HCT116 (cell line): ENCODE measurements at regions not wholly inside any gene's neighbourhood (a gene's known extent, or its start where the extent isn't known, plus 50 kb on each side); places are given as distances from the start of the nearest gene placed in this dataset.

Source experiments
- ATAC-seq: fragments of 200-7000 bp; cut with Tn5 transposase; 2 replicates; pipeline ENCODE4 v1.9.1; 2020; ENCODE audit warnings: mild to moderate bottlenecking, moderate library complexity
- BruUV-seq: library from RNA; stranded (reverse); fragments of 400-500 nt; replicated peaks from 2 replicates; lab custom pipeline; 2021; lab: Mats Ljungman, UMichigan
- CTCF ChIA-PET: fragments of 300-600 bp; sonication (Branson Sonifier 250); formaldehyde crosslinking; loops from one replicate; lab custom pipeline; 2021; ENCODE audit warnings: antibody characterized with exemption; lab: Charles Lee
- POLR2A ChIA-PET: fragments of 300-600, 350-600 bp; sonication (Branson Sonifier 250); formaldehyde crosslinking; loops from one replicate; lab custom pipeline; 2021; ENCODE audit warnings: antibody characterized with exemption; lab: Charles Lee
- RAD21 ChIA-PET, 2 experiments: fragments of 300-600 bp; sonication (Branson Sonifier 250); formaldehyde crosslinking; loops; one replicate each; lab custom pipeline; 2023; ENCODE audit warnings: low total read pairs in 2 of 2; ENCODE audit not compliant: uncharacterized antibody in 2 of 2, unreplicated experiment in 2 of 2, low non-redundant PET in 1 of 2; lab: Charles Lee
- DNase-seq: peaks from one replicate; pipeline ENCODE4 v3.0.0-alpha.2; 2010; ENCODE audit warnings: low read depth, low spot score
- H2AFZ ChIP-seq: fragments of 200-600 bp; shearing (Covaris generic), sonication (generic); 2 replicates; pipeline ENCODE4 v1.6.1; 2017; ENCODE audit warnings: low read depth, mixed run types, mixed read lengths, antibody characterized with exemption, low read length; ENCODE audit not compliant: poor library complexity, severe bottlenecking
- H3K27ac ChIP-seq: 2 replicates; pipeline ENCODE4 v1.5.1; 2012; ENCODE audit warnings: low read depth, low read length
- H3K27me3 ChIP-seq: fragments of 200-600 bp; sonication (generic); 2 replicates; pipeline ENCODE4 v1.6.1; 2016; ENCODE audit warnings: mixed run types, low read length, mixed read lengths; ENCODE audit not compliant: insufficient read depth
- H3K36me3 ChIP-seq, 2 experiments: fragments of 200-500 bp in 1 of 2; fragments of 200-600 bp in 1 of 2; sonication (Bioruptor generic) in 1 of 2; sonication (generic) in 1 of 2; 2 replicates each; pipeline versions ENCODE4 v1.5.1 to v1.6.1; 2014 to 2016; ENCODE audit warnings: low read length in 2 of 2, inconsistent platforms in 1 of 2, mixed read lengths in 1 of 2, mixed run types in 1 of 2; ENCODE audit not compliant: insufficient read depth in 2 of 2, control insufficient read depth in 1 of 2
- H3K4me1 ChIP-seq, 2 experiments: fragments of 200-600 bp in 1 of 2; sonication (generic) in 1 of 2; 2 replicates each; pipeline versions ENCODE4 v1.5.1 to v1.6.1; 2012 to 2017; ENCODE audit warnings: low read length in 2 of 2, inconsistent platforms in 1 of 2, mild to moderate bottlenecking in 1 of 2, mixed read lengths in 1 of 2, mixed run types in 1 of 2, moderate library complexity in 1 of 2; ENCODE audit not compliant: insufficient read depth in 2 of 2, control insufficient read depth in 1 of 2
- H3K4me2 ChIP-seq: fragments of 200-600 bp; sonication (generic); 2 replicates; pipeline ENCODE4 v1.6.1; 2017; ENCODE audit warnings: mixed run types, low read length, mixed read lengths
- H3K4me3 ChIP-seq, 2 experiments: fragments of 200-600 bp in 1 of 2; sonication (generic) in 1 of 2; replicated peaks in 1 of 2; 2 replicates each; pipeline ENCODE4 v1.5.1; 2011 to 2016; ENCODE audit warnings: low read length in 2 of 2, control low read depth in 1 of 2, low read depth in 1 of 2, mild to moderate bottlenecking in 1 of 2, mixed read lengths in 1 of 2, mixed run types in 1 of 2
- H3K79me2 ChIP-seq: fragments of 200-600 bp; sonication (generic); 2 replicates; pipeline ENCODE4 v1.6.1; 2017; ENCODE audit warnings: mild to moderate bottlenecking, mixed run types, low read length, moderate library complexity, mixed read lengths; ENCODE audit not compliant: insufficient read depth
- H3K9ac ChIP-seq: fragments of 200-600 bp; sonication (generic); 2 replicates; pipeline ENCODE4 v1.6.1; 2016; ENCODE audit warnings: low read length, mixed read lengths
- H3K9me2 ChIP-seq: fragments of 200-600 bp; sonication (generic), shearing (Covaris generic); 2 replicates; pipeline ENCODE4 v1.6.1; 2017; ENCODE audit warnings: mixed run types, mild to moderate bottlenecking, moderate library complexity; ENCODE audit not compliant: insufficient read depth
- H3K9me3 ChIP-seq, 2 experiments: fragments of 200-500 bp in 1 of 2; fragments of 200-600 bp in 1 of 2; sonication (Bioruptor generic) in 1 of 2; sonication (generic) in 1 of 2; 2 replicates each; pipeline ENCODE4 v1.6.1; 2014 to 2017; ENCODE audit warnings: low read length in 2 of 2, mixed read lengths in 2 of 2, inconsistent platforms in 1 of 2, low read depth in 1 of 2, mild to moderate bottlenecking in 1 of 2, mixed run types in 1 of 2, moderate library complexity in 1 of 2; ENCODE audit not compliant: control insufficient read depth in 1 of 2, insufficient read depth in 1 of 2
- H4K20me1 ChIP-seq: fragments of 200-600 bp; sonication (generic), shearing (Covaris generic); 2 replicates; pipeline ENCODE4 v1.6.1; 2017; ENCODE audit warnings: mixed run types, mild to moderate bottlenecking, moderate library complexity; ENCODE audit not compliant: insufficient read depth
- ATF3 ChIP-seq: IDR thresholded peaks from 2 replicates; pipeline ENCODE4 v1.6.1; 2012
- CEBPB ChIP-seq: IDR thresholded peaks from 2 replicates; pipeline ENCODE4 v1.6.1; 2012; ENCODE audit warnings: low read depth
- CTCF ChIP-seq, 3 experiments: fragments of 200-600 bp in 1 of 3; sonication (generic) in 1 of 3; IDR thresholded peaks in 2 of 3; conservative IDR thresholded peaks in 1 of 3; 2 replicates each; pipeline ENCODE4 v1.5.1; 2012 to 2017; ENCODE audit warnings: low read depth in 2 of 3, low read length in 2 of 3, antibody characterized with exemption in 1 of 3, borderline replicate concordance in 1 of 3, control low read depth in 1 of 3, mild to moderate bottlenecking in 1 of 3, mixed read lengths in 1 of 3, mixed run types in 1 of 3, moderate library complexity in 1 of 3; ENCODE audit not compliant: insufficient read depth in 1 of 3
- FOSL1 ChIP-seq: IDR thresholded peaks from 2 replicates; pipeline ENCODE4 v1.6.1; 2012; ENCODE audit warnings: low read depth
- JUND ChIP-seq: IDR thresholded peaks from 2 replicates; pipeline ENCODE4 v1.6.1; 2012
- MAX ChIP-seq: IDR thresholded peaks from 2 replicates; pipeline ENCODE4 v1.6.1; 2012
- POLR2A ChIP-seq: IDR thresholded peaks from 2 replicates; pipeline ENCODE4 v1.7.0; 2011; ENCODE audit warnings: borderline replicate concordance; ENCODE audit not compliant: insufficient read depth, insufficient read length; ENCODE audit errors: extremely low read depth
- POLR2AphosphoS5 ChIP-seq: IDR thresholded peaks from 2 replicates; pipeline ENCODE4 v1.6.1; 2011; ENCODE audit warnings: mild to moderate bottlenecking, low read depth, low read length, moderate library complexity
- RAD21 ChIP-seq: IDR thresholded peaks from 2 replicates; pipeline ENCODE4 v1.6.1; 2012; ENCODE audit warnings: low read depth, mild to moderate bottlenecking
- REST ChIP-seq: IDR thresholded peaks from 2 replicates; pipeline ENCODE4 v1.6.1; 2012; ENCODE audit warnings: low read depth
- SIN3A ChIP-seq: IDR thresholded peaks from 2 replicates; pipeline ENCODE4 v1.6.1; 2012; ENCODE audit warnings: low read depth
- SRF ChIP-seq: IDR thresholded peaks from 2 replicates; pipeline ENCODE4 v1.6.1; 2012; ENCODE audit warnings: low read depth
- TCF7L2 ChIP-seq: IDR thresholded peaks from 2 replicates; pipeline ENCODE4 v1.7.0; 2011; ENCODE audit warnings: borderline replicate concordance, inconsistent platforms; ENCODE audit not compliant: insufficient read depth, insufficient read length; ENCODE audit errors: extremely low read depth
- ZFX ChIP-seq: fragments of 450-650 bp; IDR thresholded peaks from 2 replicates; pipeline ENCODE4 v1.6.1; 2017
- ZNF274 ChIP-seq: fragments of 200-500 bp; sonication (Bioruptor generic); IDR thresholded peaks from 2 replicates; pipeline ENCODE4 v1.6.1; 2014; ENCODE audit warnings: mild to moderate bottlenecking, low read depth, low read length, inconsistent platforms
- intact Hi-C: fragments of 100-400 bp; cut with micrococcal nuclease; formaldehyde crosslinking; loops from 2 replicates; pipeline ENCODE4 v1.10.0; 2022
- TF ChIP-seq, protein P1 (sequence below): IDR thresholded peaks from 2 replicates; pipeline ENCODE4 v1.6.1; 2011; ENCODE audit warnings: mild to moderate bottlenecking, low read length, moderate library complexity; ENCODE audit not compliant: insufficient replicate concordance; ENCODE audit errors: extremely low read depth

DNA sequence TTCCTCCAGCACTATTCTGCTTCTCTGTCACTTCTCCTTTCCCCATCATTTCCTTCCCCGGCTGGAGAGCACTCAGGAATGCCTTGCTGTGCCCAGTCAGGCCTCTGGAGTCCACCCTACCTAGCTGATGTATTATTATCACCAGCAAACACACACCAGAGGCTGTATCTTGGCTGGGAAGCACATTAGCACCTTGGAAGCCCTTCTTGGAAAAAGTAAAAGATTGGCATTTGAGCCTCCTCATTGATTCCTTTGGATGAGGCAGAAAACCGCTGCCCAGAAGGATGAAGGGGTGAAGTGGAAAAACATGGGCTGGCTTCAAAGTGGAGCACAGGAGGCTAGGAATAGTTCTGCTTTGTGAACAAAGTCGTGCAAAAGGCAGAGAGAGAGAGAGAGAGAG, 244.3 kb downstream of the RPLP1 start (continued):
- TF ChIP-seq, protein P1, sequence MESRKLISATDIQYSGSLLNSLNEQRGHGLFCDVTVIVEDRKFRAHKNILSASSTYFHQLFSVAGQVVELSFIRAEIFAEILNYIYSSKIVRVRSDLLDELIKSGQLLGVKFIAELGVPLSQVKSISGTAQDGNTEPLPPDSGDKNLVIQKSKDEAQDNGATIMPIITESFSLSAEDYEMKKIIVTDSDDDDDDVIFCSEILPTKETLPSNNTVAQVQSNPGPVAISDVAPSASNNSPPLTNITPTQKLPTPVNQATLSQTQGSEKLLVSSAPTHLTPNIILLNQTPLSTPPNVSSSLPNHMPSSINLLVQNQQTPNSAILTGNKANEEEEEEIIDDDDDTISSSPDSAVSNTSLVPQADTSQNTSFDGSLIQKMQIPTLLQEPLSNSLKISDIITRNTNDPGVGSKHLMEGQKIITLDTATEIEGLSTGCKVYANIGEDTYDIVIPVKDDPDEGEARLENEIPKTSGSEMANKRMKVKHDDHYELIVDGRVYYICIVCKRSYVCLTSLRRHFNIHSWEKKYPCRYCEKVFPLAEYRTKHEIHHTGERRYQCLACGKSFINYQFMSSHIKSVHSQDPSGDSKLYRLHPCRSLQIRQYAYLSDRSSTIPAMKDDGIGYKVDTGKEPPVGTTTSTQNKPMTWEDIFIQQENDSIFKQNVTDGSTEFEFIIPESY = no peak
- no peak for TF ChIP-seq MAX

DNA sequence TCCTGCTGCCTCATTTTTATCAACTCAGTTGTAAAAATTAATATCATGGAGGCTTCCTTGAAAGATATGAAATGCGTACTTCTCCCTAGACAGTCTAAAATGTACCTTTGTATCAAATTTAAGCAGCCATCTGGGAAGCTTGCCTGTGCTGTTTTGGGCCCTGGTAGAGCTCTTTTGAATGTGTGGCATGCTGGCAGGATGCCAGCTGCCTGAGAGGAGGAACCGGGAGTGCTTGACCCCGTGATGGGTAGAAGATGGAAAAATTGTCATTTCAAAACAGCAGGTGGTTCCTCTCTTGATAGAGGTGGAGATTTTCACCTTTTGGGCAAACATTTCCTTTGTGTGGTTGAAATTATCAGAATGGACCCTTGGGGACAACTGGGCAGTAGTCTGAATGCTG, 245.3 kb downstream of the RPLP1 start:
- Histone ChIP-seq H3K4me3 (no peak overlapping the region), H3K27ac (no peak overlapping the region), H2AFZ (no peak overlapping the region), H3K27me3 (peaks cover 8% of the 10 kb centered on the region), H3K9me3 (no peaks in the 10 kb centered on the region), H3K9me2 (no peaks in the 10 kb centered on the region), H3K79me2 (no peaks in the 10 kb centered on the region), H3K9ac (no peak overlapping the region), H3K4me1 (no peaks in the 10 kb centered on the region), H3K4me2 (no peak overlapping the region), H3K36me3 (no peaks in the 10 kb centered on the region), H4K20me1 (no peaks in the 10 kb centered on the region)
- intact Hi-C loops = no loop called here
- CTCF ChIA-PET = no interaction called here
- ATAC-seq (no peak), DNase-seq (no peak)
- BruUV-seq = no TSS peak
- RAD21 ChIA-PET = no interaction called here
- POLR2A ChIA-PET = no interaction called here
- no peak for TF ChIP-seq TCF7L2
- TF ChIP-seq RAD21 = no peak
- no peak for TF ChIP-seq POLR2AphosphoS5
- TF ChIP-seq REST = no peak
- no peak for TF ChIP-seq CTCF (IDR thresholded peaks at IDR 0.05 in 2 of 3, conservative IDR thresholded peaks at IDR 0.05 in 1 of 3; ENCODE audit: borderline replicate concordance in 1 of 3, insufficient read depth in 1 of 3, low read depth in 2 of 3, low read length in 2 of 3)
- no peak for TF ChIP-seq ATF3
- no peak for TF ChIP-seq FOSL1
- TF ChIP-seq, protein P1 = no peak
- TF ChIP-seq CEBPB = no peak
- no peak for TF ChIP-seq JUND
- TF ChIP-seq ZFX = no peak
- no peak for TF ChIP-seq SRF
- TF ChIP-seq POLR2A = no peak
- no peak for TF ChIP-seq ZNF274
- no peak for TF ChIP-seq SIN3A
